Thyroid gland (tissue), 4 donors: ENCODE measurements at regions not wholly inside any gene's neighbourhood (a gene's known extent, or its start where the extent isn't known, plus 50 kb on each side); places are given as distances from the start of the nearest gene placed in this dataset.

Source experiments
- CTCF ChIP-seq, 6 experiments: fragments of 200-600 bp in 3 of 6; fragments of 450-650 bp in 3 of 6; sonication (generic) in 3 of 6; IDR thresholded peaks; one replicate each; pipeline ENCODE4 v1.5.1; 2016 to 2019; ENCODE audit warnings: antibody characterized with exemption in 6 of 6, mild to moderate bottlenecking in 2 of 6, inconsistent platforms in 1 of 6, moderate library complexity in 1 of 6
- POLR2A ChIP-seq, 2 donors: fragments of 450-650 bp; IDR thresholded peaks; one replicate each; pipeline ENCODE4 v1.6.1; 2017; ENCODE audit warnings: antibody characterized with exemption in 2 of 2, mild to moderate bottlenecking in 2 of 2, moderate library complexity in 1 of 2

GRCh38 chr1:172845371-172845770 is 186.5 kb downstream of the FASLG start:
- TF ChIP-seq CTCF (IDR thresholded peaks at IDR 0.05), result no peak
- no peak for TF ChIP-seq POLR2A (IDR thresholded peaks at IDR 0.05)
